ENCODE measurements at regions not wholly inside any gene's neighbourhood (a gene's known extent, or its start where the extent isn't known, plus 50 kb on each side); places are given as distances from the start of the nearest gene placed in this dataset.

DNA sequence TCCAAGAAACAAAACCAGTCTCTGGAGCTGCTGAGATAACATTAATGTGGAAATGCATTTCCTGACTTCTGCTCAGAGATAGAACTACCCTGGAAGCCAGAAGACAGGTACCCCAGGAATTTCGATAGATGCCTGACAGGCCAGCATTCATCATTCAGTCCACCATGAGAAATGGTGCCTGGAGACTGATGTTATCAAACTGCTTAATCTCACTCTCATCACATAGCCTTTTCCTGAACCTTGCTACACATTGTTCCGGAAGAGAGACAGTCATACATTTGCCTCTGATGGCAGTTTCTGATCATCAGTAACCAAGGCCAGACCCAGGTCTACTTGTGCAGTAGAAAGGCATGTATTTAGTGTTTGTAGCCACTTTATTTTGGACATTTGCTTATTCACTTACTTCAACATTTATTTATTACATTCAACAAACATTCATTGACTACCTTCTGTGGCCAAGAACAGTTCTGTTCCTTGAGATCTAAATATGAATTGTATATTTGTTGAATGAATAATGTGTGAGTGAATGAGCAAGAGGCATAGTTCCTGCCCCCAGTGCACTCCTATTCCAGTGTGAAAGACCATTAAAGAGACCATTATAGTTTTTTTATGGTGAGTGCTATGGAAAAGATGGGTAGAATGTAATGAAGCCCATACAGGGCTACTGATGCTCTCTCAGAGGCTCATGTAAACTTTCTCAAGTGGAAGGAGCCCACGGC, 485.7 kb downstream of the NUF2 start:
- TF ChIP-seq, protein P1, sequence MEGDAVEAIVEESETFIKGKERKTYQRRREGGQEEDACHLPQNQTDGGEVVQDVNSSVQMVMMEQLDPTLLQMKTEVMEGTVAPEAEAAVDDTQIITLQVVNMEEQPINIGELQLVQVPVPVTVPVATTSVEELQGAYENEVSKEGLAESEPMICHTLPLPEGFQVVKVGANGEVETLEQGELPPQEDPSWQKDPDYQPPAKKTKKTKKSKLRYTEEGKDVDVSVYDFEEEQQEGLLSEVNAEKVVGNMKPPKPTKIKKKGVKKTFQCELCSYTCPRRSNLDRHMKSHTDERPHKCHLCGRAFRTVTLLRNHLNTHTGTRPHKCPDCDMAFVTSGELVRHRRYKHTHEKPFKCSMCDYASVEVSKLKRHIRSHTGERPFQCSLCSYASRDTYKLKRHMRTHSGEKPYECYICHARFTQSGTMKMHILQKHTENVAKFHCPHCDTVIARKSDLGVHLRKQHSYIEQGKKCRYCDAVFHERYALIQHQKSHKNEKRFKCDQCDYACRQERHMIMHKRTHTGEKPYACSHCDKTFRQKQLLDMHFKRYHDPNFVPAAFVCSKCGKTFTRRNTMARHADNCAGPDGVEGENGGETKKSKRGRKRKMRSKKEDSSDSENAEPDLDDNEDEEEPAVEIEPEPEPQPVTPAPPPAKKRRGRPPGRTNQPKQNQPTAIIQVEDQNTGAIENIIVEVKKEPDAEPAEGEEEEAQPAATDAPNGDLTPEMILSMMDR (IDR thresholded peaks at IDR 0.05; ENCODE audit: low read depth, low read length) = no peak
- no peak for TF ChIP-seq EZH2phosphoT487 (IDR thresholded peaks at IDR 0.05; ENCODE audit: low read depth)
